Ascending aorta (tissue), 2 donors: ENCODE measurements at regions not wholly inside any gene's neighbourhood (a gene's known extent, or its start where the extent isn't known, plus 50 kb on each side); places are given as distances from the start of the nearest gene placed in this dataset.

ENCODE experiments used
- DNase-seq, 2 donors: peaks; one replicate each; pipeline ENCODE4 v3.0.0-alpha.2; 2019; ENCODE audit warnings: low spot score in 2 of 2
- H3K27ac ChIP-seq, 2 donors: fragments of 200-600 bp; sonication (generic); one replicate each; pipeline ENCODE4 v1.5.1; 2016 to 2017; ENCODE audit warnings: mild to moderate bottlenecking in 1 of 2
- H3K27me3 ChIP-seq: fragments of 200-600 bp; sonication (generic); one replicate; pipeline ENCODE4 v1.5.1; 2017
- H3K36me3 ChIP-seq, 2 donors: fragments of 200-600 bp; sonication (generic); one replicate each; pipeline ENCODE4 v1.5.1; 2016
- H3K4me1 ChIP-seq, 2 donors: fragments of 200-600 bp; sonication (generic); one replicate each; pipeline ENCODE4 v1.5.1; 2016 to 2017; ENCODE audit warnings: mild to moderate bottlenecking in 1 of 2
- H3K4me3 ChIP-seq, 2 donors: fragments of 200-600 bp; sonication (generic); one replicate each; pipeline ENCODE4 v1.5.1; 2016 to 2017; ENCODE audit warnings: mild to moderate bottlenecking in 1 of 2
- H3K9me3 ChIP-seq, 2 donors: fragments of 200-600 bp; sonication (generic); one replicate each; pipeline ENCODE4 v1.5.1; 2016
- intact Hi-C: fragments of 100-400 bp; cut with DNase I; formaldehyde crosslinking; loops from one replicate; pipeline ENCODE4 v1.15.1; 2023
- TF ChIP-seq, protein P1 (sequence below), 3 experiments: fragments of 200-600 bp in 2 of 3; fragments of 450-650 bp in 1 of 3; sonication (generic) in 2 of 3; IDR thresholded peaks; one replicate each; pipeline ENCODE4 v1.5.1; 2016 to 2019; ENCODE audit warnings: antibody characterized with exemption in 3 of 3, mild to moderate bottlenecking in 1 of 3, moderate library complexity in 1 of 3

DNA sequence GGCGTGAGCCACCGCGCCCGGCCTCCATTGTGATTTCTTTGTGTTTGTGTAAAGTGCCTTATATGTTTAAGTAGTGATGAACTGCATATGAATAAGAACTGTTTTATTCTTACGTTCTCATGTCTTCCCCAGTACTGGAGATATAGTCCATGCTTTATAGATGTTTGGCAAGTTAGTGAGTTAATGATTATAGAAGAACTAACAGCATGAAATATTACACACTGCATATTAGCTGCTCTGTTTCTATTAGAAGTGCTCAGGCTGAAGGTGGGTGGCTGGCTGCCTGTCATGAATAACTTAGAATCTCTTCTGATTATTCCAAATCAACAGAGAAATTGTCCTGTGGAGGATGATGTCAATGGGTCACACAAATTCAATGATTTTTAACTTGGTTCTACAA lies 709.4 kb downstream of the GALC start:
- Histone ChIP-seq H3K27me3 (no peaks in the 10 kb centered on the region), H3K4me3 (no peak overlapping the region), H3K27ac (no peak overlapping the region), H3K4me1 (no peaks in the 10 kb centered on the region), H3K36me3 (no peaks in the 10 kb centered on the region), H3K9me3 (no peaks in the 10 kb centered on the region)
- no peak for DNase-seq
- TF ChIP-seq, protein P1, sequence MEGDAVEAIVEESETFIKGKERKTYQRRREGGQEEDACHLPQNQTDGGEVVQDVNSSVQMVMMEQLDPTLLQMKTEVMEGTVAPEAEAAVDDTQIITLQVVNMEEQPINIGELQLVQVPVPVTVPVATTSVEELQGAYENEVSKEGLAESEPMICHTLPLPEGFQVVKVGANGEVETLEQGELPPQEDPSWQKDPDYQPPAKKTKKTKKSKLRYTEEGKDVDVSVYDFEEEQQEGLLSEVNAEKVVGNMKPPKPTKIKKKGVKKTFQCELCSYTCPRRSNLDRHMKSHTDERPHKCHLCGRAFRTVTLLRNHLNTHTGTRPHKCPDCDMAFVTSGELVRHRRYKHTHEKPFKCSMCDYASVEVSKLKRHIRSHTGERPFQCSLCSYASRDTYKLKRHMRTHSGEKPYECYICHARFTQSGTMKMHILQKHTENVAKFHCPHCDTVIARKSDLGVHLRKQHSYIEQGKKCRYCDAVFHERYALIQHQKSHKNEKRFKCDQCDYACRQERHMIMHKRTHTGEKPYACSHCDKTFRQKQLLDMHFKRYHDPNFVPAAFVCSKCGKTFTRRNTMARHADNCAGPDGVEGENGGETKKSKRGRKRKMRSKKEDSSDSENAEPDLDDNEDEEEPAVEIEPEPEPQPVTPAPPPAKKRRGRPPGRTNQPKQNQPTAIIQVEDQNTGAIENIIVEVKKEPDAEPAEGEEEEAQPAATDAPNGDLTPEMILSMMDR (IDR thresholded peaks at IDR 0.05) = no peak
- intact Hi-C loops = no loop called here

DNA sequence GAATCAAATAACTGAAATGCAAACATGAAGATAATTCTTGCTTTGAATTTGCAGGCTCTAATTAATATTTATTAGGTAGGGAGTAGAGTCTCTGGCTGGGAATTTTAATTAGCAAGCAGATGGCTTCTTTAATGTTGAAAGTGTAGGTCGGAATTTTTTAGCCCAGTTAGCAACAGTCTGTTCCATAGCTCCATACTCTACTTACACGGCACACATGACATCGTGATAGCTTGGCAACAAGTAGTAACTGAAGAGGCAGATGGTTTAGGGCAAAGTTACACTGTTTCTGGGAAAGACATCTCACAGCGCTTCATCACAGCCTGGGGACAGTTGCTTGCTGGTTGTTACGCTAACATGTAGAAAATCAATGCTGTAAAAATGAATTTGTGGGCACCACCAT lies 710.7 kb downstream of the GALC start:
- no peaks in the 10 kb centered on the region for H3K27me3 ChIP-seq
- intact Hi-C loops = no loop called here
- no peaks in the 10 kb centered on the region for H3K36me3 ChIP-seq
- no peak overlapping the region for H3K4me3 ChIP-seq
- TF ChIP-seq, protein P1 (IDR thresholded peaks at IDR 0.05) = no peak
- no peaks in the 10 kb centered on the region for H3K4me1 ChIP-seq
- DNase-seq = no peak
- no peak overlapping the region for H3K27ac ChIP-seq
- no peaks in the 10 kb centered on the region for H3K9me3 ChIP-seq

- Histone ChIP-seq H3K36me3 (no peaks in the 10 kb centered on the region), H3K27me3 (no peaks in the 10 kb centered on the region), H3K9me3 (no peaks in the 10 kb centered on the region), H3K27ac (no peak overlapping the region), H3K4me3 (no peak overlapping the region), H3K4me1 (no peaks in the 10 kb centered on the region)
- DNase-seq = no peak
- TF ChIP-seq, protein P1 (IDR thresholded peaks at IDR 0.05) = no peak
- intact Hi-C loops = no loop called here
Measured at GRCh38 chr14:87278415-87278814, 714.6 kb downstream of the GALC start.

GRCh38 chr14:87271331-87271730 lies 721.7 kb downstream of the GALC start:
- intact Hi-C loops = no loop called here
- no peak for DNase-seq
- Histone ChIP-seq H3K27me3 (no peaks in the 10 kb centered on the region), H3K4me3 (no peak overlapping the region), H3K36me3 (no peaks in the 10 kb centered on the region), H3K4me1 (no peaks in the 10 kb centered on the region), H3K9me3 (no peaks in the 10 kb centered on the region), H3K27ac (no peak overlapping the region)
- TF ChIP-seq, protein P1 (IDR thresholded peaks at IDR 0.05) = no peak

DNA sequence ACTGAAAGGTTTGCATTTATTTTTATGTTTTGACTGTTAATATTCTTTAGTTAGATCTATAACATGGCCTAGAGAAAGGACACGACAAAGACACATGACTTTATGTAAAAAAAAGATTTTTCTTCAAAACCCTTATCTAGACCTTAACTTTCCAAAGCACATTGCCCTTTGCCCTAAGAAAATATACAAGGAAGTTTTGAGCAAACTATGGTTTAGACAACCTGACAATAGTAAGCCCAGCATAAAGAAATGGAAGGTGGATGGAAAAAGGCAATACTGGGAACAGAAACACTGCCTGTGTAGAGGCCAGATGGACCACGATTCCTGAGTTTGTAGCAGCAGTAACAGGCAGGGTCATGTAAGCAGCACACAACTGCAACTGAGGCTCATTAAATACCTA lies 724.0 kb downstream of the GALC start:
- Histone ChIP-seq H3K4me3 (no peak overlapping the region), H3K27ac (no peak overlapping the region), H3K27me3 (no peaks in the 10 kb centered on the region), H3K36me3 (no peaks in the 10 kb centered on the region), H3K9me3 (no peaks in the 10 kb centered on the region), H3K4me1 (no peaks in the 10 kb centered on the region)
- DNase-seq = no peak
- TF ChIP-seq, protein P1 (IDR thresholded peaks at IDR 0.05) = no peak
- intact Hi-C loops = no loop called here

DNA sequence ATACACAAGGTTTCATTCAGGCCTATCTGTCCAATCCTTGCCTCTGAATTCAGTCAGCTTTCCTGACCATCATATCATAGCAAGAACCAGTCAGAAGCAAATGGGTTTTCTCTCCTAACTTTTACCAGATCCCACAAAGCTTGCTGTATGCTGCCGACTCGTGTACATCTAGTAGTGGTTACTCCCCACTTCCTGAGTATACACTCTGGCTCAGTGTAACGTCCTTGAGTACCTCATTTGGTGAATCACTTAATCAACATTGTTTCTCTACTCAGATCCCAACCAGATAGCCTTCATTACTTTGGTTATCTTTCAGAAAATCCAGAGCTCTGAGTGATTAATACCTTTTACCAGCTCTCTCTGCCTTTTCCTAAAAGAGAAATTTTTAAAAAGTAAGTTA lies 728.2 kb downstream of the GALC start:
- H3K4me3 ChIP-seq = no peak overlapping the region
- DNase-seq = no peak
- TF ChIP-seq, protein P1 (IDR thresholded peaks at IDR 0.05) = no peak
- H3K27ac ChIP-seq = no peak overlapping the region
- H3K27me3 ChIP-seq = no peaks in the 10 kb centered on the region
- intact Hi-C loops = no loop called here
- H3K36me3 ChIP-seq = no peaks in the 10 kb centered on the region
- H3K4me1 ChIP-seq = no peaks in the 10 kb centered on the region
- no peaks in the 10 kb centered on the region for H3K9me3 ChIP-seq
